Stimulated activated naive CD8-positive, alpha-beta T cell treated with anti-CD3 and anti-CD28 coated beads, Interleukin-15, Interleukin-2, amounts not matched to agents 100 ng/mL and 50 ng/mL, for 24 hours (primary cell): ENCODE measurements at regions not wholly inside any gene's neighbourhood (a gene's known extent, or its start where the extent isn't known, plus 50 kb on each side); places are given as distances from the start of the nearest gene placed in this dataset.
"Not testable (repeated sequence)": the region's sequence is repeated elsewhere in the genome, so short reads cannot be mapped to it uniquely, and the experiment has no call there.

Source experiments
- H3K27ac Mint-ChIP-seq: one replicate; pipeline ENCODE4 v1.8.0; 2021; ENCODE audit warnings: mild to moderate bottlenecking, mixed read lengths
- H3K27me3 Mint-ChIP-seq: one replicate; pipeline ENCODE4 v1.8.0; 2021; ENCODE audit warnings: mixed read lengths
- H3K36me3 Mint-ChIP-seq: one replicate; pipeline ENCODE4 v1.8.0; 2021; ENCODE audit warnings: low read depth, mixed read lengths
- H3K4me1 Mint-ChIP-seq: one replicate; pipeline ENCODE4 v1.8.0; 2021; ENCODE audit warnings: low read depth, mixed read lengths
- H3K4me3 Mint-ChIP-seq: one replicate; pipeline ENCODE4 v1.8.0; 2021; ENCODE audit warnings: mild to moderate bottlenecking, mixed read lengths
- H3K9me3 Mint-ChIP-seq: one replicate; pipeline ENCODE4 v1.8.0; 2021; ENCODE audit warnings: mixed read lengths

DNA sequence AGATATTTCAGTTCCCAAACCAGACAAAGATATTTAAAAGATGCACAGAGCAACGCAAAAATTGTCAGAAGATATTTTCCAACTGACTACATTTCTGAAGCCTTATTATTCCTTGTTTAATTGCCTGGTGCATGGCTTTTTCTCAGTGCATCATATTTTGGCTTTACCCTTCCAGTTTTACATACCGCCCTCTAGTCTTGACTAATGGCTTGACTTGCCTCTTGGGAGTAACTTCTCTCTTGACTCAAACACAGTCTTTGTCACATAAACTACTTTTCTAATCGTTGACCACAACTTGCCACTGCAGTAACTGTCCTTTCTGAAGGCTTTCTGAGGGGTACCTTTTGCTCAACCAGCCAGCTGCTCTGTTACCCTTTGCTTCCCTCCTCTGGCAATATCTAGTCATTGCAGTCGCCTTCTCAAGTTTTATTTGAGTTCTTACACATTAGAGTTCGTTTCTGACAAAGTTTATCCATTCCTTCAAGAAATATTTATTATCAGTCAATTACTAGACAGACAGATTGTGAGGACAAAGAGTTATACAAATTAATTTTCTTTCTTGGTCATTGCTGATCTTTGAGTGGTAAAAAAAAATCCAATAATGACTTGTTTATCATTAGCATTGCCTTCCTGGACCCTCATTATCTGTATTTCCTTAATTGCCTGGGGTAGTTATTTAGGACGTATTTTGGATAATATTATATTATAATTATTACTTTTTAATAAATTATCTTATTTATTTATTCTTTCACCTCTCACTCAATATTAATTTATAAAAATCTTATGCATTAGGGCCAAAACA lies 506.9 kb upstream of the PCDH10 start:
- H3K27ac Mint-ChIP-seq, result no peak overlapping the region
- H3K36me3 Mint-ChIP-seq, result no peaks in the 10 kb centered on the region
- H3K27me3 Mint-ChIP-seq, result no peaks in the 10 kb centered on the region
- H3K4me1 Mint-ChIP-seq, result no peaks in the 10 kb centered on the region
- no peaks in the 10 kb centered on the region for H3K9me3 Mint-ChIP-seq
- H3K4me3 Mint-ChIP-seq, result no peak overlapping the region

DNA sequence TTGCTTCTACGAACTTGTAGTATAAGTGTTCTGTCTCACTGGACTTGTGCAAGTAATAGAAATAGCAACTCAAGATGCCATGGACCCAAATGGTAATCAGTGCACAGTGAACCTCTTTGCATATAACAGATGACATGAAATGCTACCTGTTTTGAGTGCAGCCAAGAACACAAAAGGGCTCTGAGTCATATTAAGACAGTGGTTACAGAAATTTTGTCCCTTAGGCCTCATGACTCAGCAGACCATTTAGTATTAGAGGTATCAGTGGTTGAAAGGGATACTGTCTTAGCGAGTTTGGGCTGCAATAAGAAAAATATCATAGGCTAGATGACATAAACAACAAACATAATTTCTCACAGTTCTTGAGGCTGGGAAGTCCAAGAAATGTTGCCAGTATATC lies 502.9 kb upstream of the PCDH10 start:
- Mint-ChIP-seq H3K4me3 (no peak overlapping the region), H3K27ac (no peak overlapping the region), H3K27me3 (no peaks in the 10 kb centered on the region), H3K4me1 (no peaks in the 10 kb centered on the region), H3K36me3 (no peaks in the 10 kb centered on the region), H3K9me3 (no peaks in the 10 kb centered on the region)

DNA sequence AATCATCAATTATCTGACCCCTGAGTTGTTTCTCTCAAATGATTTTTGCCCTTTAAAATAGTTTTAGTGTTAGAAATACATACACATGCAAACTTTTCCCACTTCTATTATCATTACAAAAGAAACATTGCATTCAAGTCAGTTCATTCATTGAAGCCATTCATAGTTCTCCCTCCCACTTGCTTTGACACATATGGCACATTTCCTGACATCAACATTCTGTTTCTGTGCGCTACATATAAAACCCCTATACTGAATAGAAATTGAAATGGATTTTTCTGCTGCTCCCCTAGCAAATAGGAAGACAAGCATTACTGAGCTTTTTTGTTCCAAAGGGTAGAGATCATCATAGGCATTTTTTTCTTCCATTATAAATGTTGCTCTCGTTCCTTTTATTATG lies 497.9 kb upstream of the PCDH10 start:
- H3K9me3 Mint-ChIP-seq, result no peaks in the 10 kb centered on the region
- no peaks in the 10 kb centered on the region for H3K36me3 Mint-ChIP-seq
- no peaks in the 10 kb centered on the region for H3K27me3 Mint-ChIP-seq
- H3K4me1 Mint-ChIP-seq, result no peaks in the 10 kb centered on the region
- H3K4me3 Mint-ChIP-seq, result no peak overlapping the region
- H3K27ac Mint-ChIP-seq, result no peak overlapping the region

- no peaks in the 10 kb centered on the region for H3K27me3 Mint-ChIP-seq
- H3K4me3 Mint-ChIP-seq, result no peak overlapping the region
- H3K9me3 Mint-ChIP-seq, result peaks cover 11% of the 10 kb centered on the region
- H3K36me3 Mint-ChIP-seq, result no peaks in the 10 kb centered on the region
- no peaks in the 10 kb centered on the region for H3K4me1 Mint-ChIP-seq
- no peak overlapping the region for H3K27ac Mint-ChIP-seq
These were observed 488.9 kb upstream of the PCDH10 start for GRCh38 chr4:132660181-132660580.

DNA sequence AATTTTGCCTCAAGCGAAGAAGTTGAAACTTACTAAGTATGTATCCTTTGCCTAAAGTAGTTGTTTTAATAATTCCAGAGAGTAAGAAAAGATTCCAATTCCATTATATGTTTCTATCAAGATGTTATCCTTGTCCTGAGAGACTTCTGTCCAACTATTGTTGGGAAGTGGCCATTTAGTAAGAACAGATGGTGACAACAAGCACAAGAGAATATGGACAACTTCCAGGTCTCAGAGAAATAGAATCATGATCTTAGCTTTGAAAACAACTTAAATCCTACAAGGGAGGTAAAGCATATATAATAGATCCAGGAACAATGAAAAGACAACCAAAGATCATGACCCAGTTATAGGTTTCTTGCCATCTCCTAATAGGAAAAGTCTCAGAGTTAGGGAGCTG lies 486.6 kb upstream of the PCDH10 start:
- H3K4me1 Mint-ChIP-seq, result no peaks in the 10 kb centered on the region
- no peaks in the 10 kb centered on the region for H3K36me3 Mint-ChIP-seq
- H3K9me3 Mint-ChIP-seq, result peaks cover 5% of the 10 kb centered on the region
- no peak overlapping the region for H3K27ac Mint-ChIP-seq
- H3K4me3 Mint-ChIP-seq, result no peak overlapping the region
- no peaks in the 10 kb centered on the region for H3K27me3 Mint-ChIP-seq

DNA sequence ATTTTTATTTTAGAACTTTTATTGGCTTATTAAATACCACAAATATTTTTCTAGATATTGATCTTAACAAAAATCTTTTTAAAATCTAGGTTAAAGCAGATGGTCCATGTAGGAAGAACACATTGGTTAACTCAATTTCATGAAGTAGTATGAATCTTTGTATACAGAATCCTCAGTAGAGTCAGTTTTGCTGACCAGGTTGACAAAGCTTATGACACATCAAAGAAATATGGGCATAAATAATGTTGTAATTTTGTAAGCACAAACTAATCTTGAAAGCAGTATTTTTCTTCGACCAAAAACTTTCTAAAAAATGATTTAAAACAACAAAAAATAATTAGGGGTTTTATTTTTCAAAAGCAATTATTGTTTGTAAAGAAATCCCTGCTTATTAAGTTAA lies 479.3 kb upstream of the PCDH10 start:
- Mint-ChIP-seq H3K9me3 (no peaks in the 10 kb centered on the region), H3K4me1 (no peaks in the 10 kb centered on the region), H3K27ac (no peak overlapping the region), H3K27me3 (no peaks in the 10 kb centered on the region), H3K36me3 (no peaks in the 10 kb centered on the region), H3K4me3 (no peak overlapping the region)

DNA sequence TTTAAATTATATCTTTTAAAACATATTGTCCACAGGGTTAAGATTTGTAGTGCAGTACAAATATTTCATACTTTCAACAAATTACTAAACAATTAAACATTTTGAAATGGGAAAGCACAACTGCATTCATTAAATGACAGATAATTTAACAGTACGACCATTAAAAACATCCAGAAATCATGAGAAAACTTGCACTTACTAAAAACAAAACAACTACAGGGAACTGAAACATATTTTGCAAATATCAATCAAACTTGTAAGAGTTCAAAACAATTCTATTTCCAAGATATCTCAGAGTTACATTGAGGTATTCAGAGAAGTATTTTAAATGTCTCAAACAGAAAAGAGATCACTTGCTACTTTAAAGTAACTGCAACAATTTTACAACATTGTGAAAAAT lies 478.5 kb upstream of the PCDH10 start:
- Mint-ChIP-seq H3K4me3 (no peak overlapping the region), H3K27me3 (no peaks in the 10 kb centered on the region), H3K9me3 (no peaks in the 10 kb centered on the region), H3K36me3 (no peaks in the 10 kb centered on the region), H3K4me1 (no peaks in the 10 kb centered on the region), H3K27ac (no peak overlapping the region)

GRCh38 chr4:132683957-132684356 lies 465.1 kb upstream of the PCDH10 start:
- Mint-ChIP-seq H3K4me1 (no peaks in the 10 kb centered on the region), H3K4me3 (no peak overlapping the region), H3K27ac (no peak overlapping the region), H3K36me3 (no peaks in the 10 kb centered on the region), H3K27me3 (no peaks in the 10 kb centered on the region), H3K9me3 (peaks cover 7% of the 10 kb centered on the region)

- Mint-ChIP-seq H3K27me3 (no peaks in the 10 kb centered on the region), H3K9me3 (peaks cover 21% of the 10 kb centered on the region), H3K27ac (no peak overlapping the region), H3K4me3 (no peak overlapping the region), H3K36me3 (no peaks in the 10 kb centered on the region), H3K4me1 (no peaks in the 10 kb centered on the region)
These were observed 458.1 kb upstream of the PCDH10 start for GRCh38 chr4:132691026-132691425.

- H3K4me3 Mint-ChIP-seq, result no peak overlapping the region
- H3K36me3 Mint-ChIP-seq, result no peaks in the 10 kb centered on the region
- no peak overlapping the region for H3K27ac Mint-ChIP-seq
- H3K9me3 Mint-ChIP-seq, result peaks cover 21% of the 10 kb centered on the region
- no peaks in the 10 kb centered on the region for H3K27me3 Mint-ChIP-seq
- no peaks in the 10 kb centered on the region for H3K4me1 Mint-ChIP-seq
These were observed 457.4 kb upstream of the PCDH10 start for GRCh38 chr4:132691668-132692067.

DNA sequence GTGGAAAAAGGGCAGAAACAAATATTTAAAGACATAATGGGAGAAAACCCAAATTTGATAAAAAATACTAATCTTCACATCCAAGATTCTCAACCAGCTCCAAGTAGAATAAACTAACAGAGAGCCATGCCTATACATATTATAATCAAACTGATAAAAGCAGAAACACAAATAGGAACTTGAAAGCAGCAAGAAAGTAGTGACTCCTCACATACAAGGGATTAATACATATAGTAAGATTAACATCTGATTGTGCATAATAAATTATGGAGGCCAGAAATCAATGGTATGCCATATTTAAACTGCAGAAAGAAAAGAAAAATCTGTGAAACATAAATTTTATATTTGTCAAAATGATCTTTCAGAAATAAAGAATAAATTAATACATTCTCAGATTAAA lies 454.3 kb upstream of the PCDH10 start:
- no peak overlapping the region for H3K27ac Mint-ChIP-seq
- H3K36me3 Mint-ChIP-seq, result no peaks in the 10 kb centered on the region
- H3K4me3 Mint-ChIP-seq, result no peak overlapping the region
- peaks cover 28% of the 10 kb centered on the region for H3K9me3 Mint-ChIP-seq
- H3K27me3 Mint-ChIP-seq, result no peaks in the 10 kb centered on the region
- no peaks in the 10 kb centered on the region for H3K4me1 Mint-ChIP-seq

- peaks cover 28% of the 10 kb centered on the region for H3K9me3 Mint-ChIP-seq
- H3K4me3 Mint-ChIP-seq, H3K27ac Mint-ChIP-seq, H3K4me1 Mint-ChIP-seq, H3K36me3 Mint-ChIP-seq, H3K27me3 Mint-ChIP-seq: not testable (repeated sequence)
These were observed 451.6 kb upstream of the PCDH10 start for GRCh38 chr4:132697505-132697904.

- Mint-ChIP-seq H3K9me3 (no peaks in the 10 kb centered on the region), H3K27me3 (no peaks in the 10 kb centered on the region), H3K27ac (no peak overlapping the region), H3K36me3 (no peaks in the 10 kb centered on the region), H3K4me3 (no peak overlapping the region), H3K4me1 (no peaks in the 10 kb centered on the region)
These were observed 441.1 kb upstream of the PCDH10 start for GRCh38 chr4:132707955-132708354.

DNA sequence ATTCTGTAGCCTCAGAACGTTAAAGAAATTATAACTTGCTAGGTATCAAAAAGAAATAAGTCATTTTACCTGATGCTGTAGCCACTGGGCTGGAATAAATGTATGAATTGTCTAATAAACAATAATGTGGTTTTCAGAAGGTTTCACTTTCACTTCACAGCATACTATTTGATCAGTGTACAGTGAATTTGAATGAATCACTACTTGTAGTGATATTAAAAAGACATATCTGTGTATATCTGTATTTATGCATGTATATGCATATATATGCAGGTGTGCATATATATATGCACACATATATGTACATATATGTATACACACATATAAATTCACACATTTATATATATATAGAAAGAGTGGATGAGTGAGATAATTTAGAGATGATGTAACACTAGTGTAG lies 440.0 kb upstream of the PCDH10 start:
- H3K9me3 Mint-ChIP-seq, result no peaks in the 10 kb centered on the region
- no peak overlapping the region for H3K27ac Mint-ChIP-seq
- no peak overlapping the region for H3K4me3 Mint-ChIP-seq
- no peaks in the 10 kb centered on the region for H3K4me1 Mint-ChIP-seq
- no peaks in the 10 kb centered on the region for H3K36me3 Mint-ChIP-seq
- H3K27me3 Mint-ChIP-seq, result no peaks in the 10 kb centered on the region

DNA sequence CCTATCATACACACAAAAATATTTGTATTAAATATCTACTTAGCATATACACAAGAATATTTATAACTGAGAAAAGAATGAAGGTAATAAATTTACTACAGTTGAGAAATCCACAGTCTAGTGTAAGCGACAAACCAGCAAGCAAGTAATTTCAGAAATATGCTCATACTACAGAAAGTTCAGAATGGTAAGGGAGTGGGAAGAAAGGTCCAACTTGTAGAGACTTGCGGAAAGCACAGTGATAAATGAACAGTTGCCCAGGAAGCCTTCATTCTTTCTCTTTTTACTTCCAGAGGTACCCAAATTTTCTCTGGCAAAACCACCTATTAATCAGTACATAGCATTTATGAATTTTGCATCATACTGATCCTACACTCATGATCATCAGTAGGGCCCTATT lies 438.1 kb upstream of the PCDH10 start:
- Mint-ChIP-seq H3K4me3 (no peak overlapping the region), H3K36me3 (no peaks in the 10 kb centered on the region), H3K27me3 (no peaks in the 10 kb centered on the region), H3K9me3 (no peaks in the 10 kb centered on the region), H3K4me1 (no peaks in the 10 kb centered on the region), H3K27ac (no peak overlapping the region)

GRCh38 chr4:132737344-132737743 lies 411.8 kb upstream of the PCDH10 start:
- Mint-ChIP-seq H3K27me3 (no peaks in the 10 kb centered on the region), H3K36me3 (no peaks in the 10 kb centered on the region), H3K27ac (no peak overlapping the region), H3K9me3 (peaks cover 7% of the 10 kb centered on the region), H3K4me3 (no peak overlapping the region), H3K4me1 (no peaks in the 10 kb centered on the region)
